Activated T-cell treated with anti-CD3 and anti-CD28 coated beads, Interleukin-2, amount 50 U/mL, for 4 hours (primary cell): ENCODE measurements at regions not wholly inside any gene's neighbourhood (a gene's known extent, or its start where the extent isn't known, plus 50 kb on each side); places are given as distances from the start of the nearest gene placed in this dataset.

Source experiments
- ATAC-seq, 2 donors: fragments of 200-7000 bp; cut with Tn5 transposase; one replicate each; pipeline ENCODE4 v1.10.0; 2021
- DNase-seq: peaks from one replicate; pipeline ENCODE4 v3.0.0-alpha.2; 2020
- H3K27me3 Mint-ChIP-seq: one replicate; pipeline ENCODE4 v1.8.0; 2021; ENCODE audit warnings: low read depth, mixed read lengths
- H3K36me3 Mint-ChIP-seq: one replicate; pipeline ENCODE4 v1.8.0; 2022; ENCODE audit warnings: mixed read lengths; ENCODE audit not compliant: insufficient read depth
- H3K4me1 Mint-ChIP-seq: one replicate; pipeline ENCODE4 v1.8.0; 2021; ENCODE audit warnings: low read depth, mixed read lengths
- H3K4me3 Mint-ChIP-seq: one replicate; pipeline ENCODE4 v1.8.0; 2021; ENCODE audit warnings: mild to moderate bottlenecking, moderate library complexity, mixed read lengths
- H3K9me3 Mint-ChIP-seq: one replicate; pipeline ENCODE4 v1.8.0; 2021; ENCODE audit warnings: mixed read lengths

DNA sequence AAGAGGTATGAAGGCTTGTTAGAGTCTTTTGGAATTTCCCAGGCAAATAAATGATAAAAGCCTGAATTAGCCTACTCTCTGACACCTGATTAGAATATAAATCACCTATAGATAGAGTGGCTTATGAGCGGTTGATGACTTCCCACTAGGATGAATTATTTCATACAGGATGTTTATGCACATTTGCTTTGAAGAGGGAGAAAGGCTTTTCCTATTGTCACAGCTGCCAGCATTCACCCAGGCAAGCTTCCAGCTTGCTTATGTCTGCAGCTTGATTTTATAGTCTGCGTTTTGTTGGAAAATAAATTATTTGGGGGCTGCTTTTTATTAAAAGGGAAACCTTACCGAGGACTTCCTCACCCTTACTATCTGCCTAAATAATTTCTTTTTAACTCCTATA, 51.3 kb upstream of the EIF2S2 start:
- DNase-seq (no peak), ATAC-seq (no peak)
- Mint-ChIP-seq H3K36me3 (no peaks in the 10 kb centered on the region), H3K27me3 (peaks cover 8% of the 10 kb centered on the region), H3K9me3 (no peaks in the 10 kb centered on the region), H3K4me1 (no peaks in the 10 kb centered on the region), H3K4me3 (no peak overlapping the region)

- Mint-ChIP-seq H3K36me3 (no peaks in the 10 kb centered on the region), H3K27me3 (peaks cover 8% of the 10 kb centered on the region), H3K4me3 (no peak overlapping the region), H3K4me1 (no peaks in the 10 kb centered on the region), H3K9me3 (no peaks in the 10 kb centered on the region)
- DNase-seq (no peak), ATAC-seq (no peak)
These were observed 52.4 kb upstream of the EIF2S2 start for GRCh38 chr20:34164381-34164984.

- Mint-ChIP-seq H3K27me3 (peaks cover 6% of the 10 kb centered on the region), H3K9me3 (no peaks in the 10 kb centered on the region), H3K4me1 (no peaks in the 10 kb centered on the region), H3K36me3 (no peaks in the 10 kb centered on the region), H3K4me3 (no peak overlapping the region)
- ATAC-seq (no peak), DNase-seq (no peak)
These were observed 53.1 kb upstream of the EIF2S2 start for GRCh38 chr20:34165018-34165619.

- peaks cover 13% of the 10 kb centered on the region for H3K27me3 Mint-ChIP-seq
- no peaks in the 10 kb centered on the region for H3K9me3 Mint-ChIP-seq
- ATAC-seq (no peak), DNase-seq (no peak)
- no peak overlapping the region for H3K4me3 Mint-ChIP-seq
- no peaks in the 10 kb centered on the region for H3K36me3 Mint-ChIP-seq
- no peaks in the 10 kb centered on the region for H3K4me1 Mint-ChIP-seq
These were observed 59.6 kb upstream of the EIF2S2 start for GRCh38 chr20:34171640-34172039.

DNA sequence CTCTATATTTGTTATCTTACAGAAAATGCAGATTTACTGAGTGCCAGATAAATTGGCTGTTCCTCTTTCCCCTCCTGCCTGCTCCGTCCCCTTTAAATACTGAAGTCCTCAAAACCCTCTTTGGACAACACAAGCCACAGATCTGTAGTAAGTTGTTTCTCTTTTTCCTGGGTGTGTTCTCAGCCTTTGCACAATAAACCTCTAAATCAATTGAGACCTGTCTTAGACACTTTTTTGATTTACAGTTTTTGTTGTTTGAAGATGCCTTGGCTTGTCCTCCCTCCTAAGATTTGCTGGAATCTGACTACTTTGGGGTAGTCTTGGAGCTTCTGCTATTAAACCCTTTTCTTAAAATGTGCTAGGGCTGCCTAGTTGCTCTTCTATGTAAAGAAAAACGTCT, 60.9 kb upstream of the EIF2S2 start:
- H3K4me1 Mint-ChIP-seq: no peaks in the 10 kb centered on the region
- ATAC-seq: no peak
- H3K9me3 Mint-ChIP-seq: no peaks in the 10 kb centered on the region

DNA sequence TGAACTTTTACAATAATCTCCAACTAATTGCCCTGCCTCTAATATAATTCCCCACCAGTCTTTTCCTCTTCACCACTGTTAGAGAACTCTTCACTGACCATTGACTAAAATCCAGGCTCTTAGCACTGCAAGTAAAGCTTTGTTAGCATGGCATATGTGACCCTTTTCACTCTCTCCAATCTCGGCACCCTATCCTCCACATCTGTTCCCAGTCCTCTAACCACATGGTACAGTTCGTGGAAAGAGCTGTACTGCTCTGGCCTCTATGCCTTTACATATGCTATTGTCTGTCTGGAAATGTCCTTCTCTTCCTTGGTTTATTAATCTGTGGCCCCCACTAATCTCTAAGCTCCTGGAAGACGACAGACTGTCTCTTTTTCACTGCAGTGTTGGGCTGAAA, 63.0 kb upstream of the EIF2S2 start:
- no peaks in the 10 kb centered on the region for H3K4me1 Mint-ChIP-seq
- no peaks in the 10 kb centered on the region for H3K36me3 Mint-ChIP-seq
- H3K27me3 Mint-ChIP-seq: peaks cover 9% of the 10 kb centered on the region
- ATAC-seq (no peak), DNase-seq (no peak)
- H3K9me3 Mint-ChIP-seq: no peaks in the 10 kb centered on the region
- H3K4me3 Mint-ChIP-seq: no peak overlapping the region

More for the DNA sequence above, 60.9 kb upstream of the EIF2S2 start:
- Mint-ChIP-seq H3K4me3 (no peak overlapping the region), H3K27me3 (peaks cover 9% of the 10 kb centered on the region), H3K36me3 (no peaks in the 10 kb centered on the region)
- DNase-seq: no peak

DNA sequence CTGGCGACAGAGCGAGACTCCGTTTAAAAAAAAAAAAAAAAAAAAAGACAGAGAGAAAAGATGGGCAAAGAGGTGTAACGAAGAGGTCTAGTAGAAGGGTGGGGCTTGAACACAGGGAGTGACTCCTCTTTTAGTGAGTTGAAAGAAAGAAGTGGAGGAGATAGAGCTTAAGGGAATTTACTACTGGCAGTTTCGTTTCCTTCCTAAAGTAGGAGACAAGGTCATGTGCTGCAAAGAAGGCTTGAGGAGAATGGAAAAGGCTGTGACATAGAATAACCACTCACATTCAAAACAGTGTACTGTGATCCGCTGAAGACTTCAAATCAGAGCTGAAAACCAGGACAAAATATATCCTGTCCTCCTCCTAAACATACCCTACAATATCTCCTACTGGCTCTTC, 63.8 kb upstream of the EIF2S2 start:
- Mint-ChIP-seq H3K9me3 (no peaks in the 10 kb centered on the region), H3K27me3 (peaks cover 3% of the 10 kb centered on the region), H3K4me3 (no peak overlapping the region), H3K4me1 (no peaks in the 10 kb centered on the region), H3K36me3 (no peaks in the 10 kb centered on the region)
- ATAC-seq (no peak), DNase-seq (no peak)

DNA sequence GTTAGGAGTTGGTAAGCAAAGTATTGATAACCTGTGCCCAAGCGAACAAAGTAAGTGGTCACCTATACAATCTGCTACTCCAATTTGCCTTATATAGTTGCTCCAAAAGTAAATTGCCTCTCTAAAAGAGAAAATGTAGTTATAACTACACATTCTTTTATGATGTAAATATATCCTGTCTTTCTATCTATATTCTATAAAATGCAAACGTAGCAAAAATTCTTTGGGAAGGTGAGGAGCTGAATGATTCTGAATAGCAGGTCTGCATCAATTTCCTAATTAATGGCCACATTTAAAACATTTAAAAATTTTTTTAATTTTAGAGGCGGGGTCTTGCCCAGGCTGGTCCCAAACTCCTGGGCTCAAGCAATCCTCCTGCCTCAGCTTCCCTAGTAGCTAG, 64.2 kb upstream of the ASIP start:
- H3K27me3 Mint-ChIP-seq: peaks cover 2% of the 10 kb centered on the region
- DNase-seq (no peak), ATAC-seq (no peak)
- H3K4me1 Mint-ChIP-seq: no peaks in the 10 kb centered on the region
- no peak overlapping the region for H3K4me3 Mint-ChIP-seq
- H3K36me3 Mint-ChIP-seq: no peaks in the 10 kb centered on the region
- no peaks in the 10 kb centered on the region for H3K9me3 Mint-ChIP-seq

- peaks cover 11% of the 10 kb centered on the region for H3K27me3 Mint-ChIP-seq
- ATAC-seq: no peak
- no peaks in the 10 kb centered on the region for H3K9me3 Mint-ChIP-seq
- H3K4me1 Mint-ChIP-seq: no peaks in the 10 kb centered on the region
- no peak for DNase-seq
- H3K4me3 Mint-ChIP-seq: no peak overlapping the region
- H3K36me3 Mint-ChIP-seq: no peaks in the 10 kb centered on the region
These were observed 61.4 kb upstream of the ASIP start for GRCh38 chr20:34179637-34180360.

GRCh38 chr20:34180460-34181120, 60.6 kb upstream of the ASIP start:
- H3K27me3 Mint-ChIP-seq: peaks cover 11% of the 10 kb centered on the region
- DNase-seq (no peak), ATAC-seq (no peak)
- no peaks in the 10 kb centered on the region for H3K9me3 Mint-ChIP-seq
- no peaks in the 10 kb centered on the region for H3K36me3 Mint-ChIP-seq
- no peaks in the 10 kb centered on the region for H3K4me1 Mint-ChIP-seq
- no peak overlapping the region for H3K4me3 Mint-ChIP-seq

DNA sequence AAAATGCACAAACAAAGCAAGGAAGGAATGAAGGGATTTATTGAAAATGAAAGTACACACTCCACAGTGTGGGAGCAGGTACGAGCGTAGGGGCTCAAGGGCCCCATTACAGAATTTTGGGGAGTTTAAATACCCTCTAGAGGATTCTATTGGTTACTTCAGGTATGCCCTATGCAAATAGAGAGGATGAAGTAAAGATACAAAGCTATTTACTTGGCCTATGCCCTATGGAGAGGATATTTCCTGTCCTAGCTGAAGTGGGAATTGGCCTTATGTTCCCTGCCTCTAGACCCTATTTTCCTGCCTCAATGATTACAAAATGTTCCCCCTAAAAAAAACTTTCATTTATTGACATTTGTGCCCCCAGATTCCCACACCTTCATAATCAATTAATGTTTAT, 59.7 kb upstream of the ASIP start:
- Mint-ChIP-seq H3K4me1 (no peaks in the 10 kb centered on the region), H3K27me3 (peaks cover 11% of the 10 kb centered on the region), H3K4me3 (no peak overlapping the region), H3K36me3 (no peaks in the 10 kb centered on the region), H3K9me3 (no peaks in the 10 kb centered on the region)
- DNase-seq (no peak), ATAC-seq (no peak)

DNA sequence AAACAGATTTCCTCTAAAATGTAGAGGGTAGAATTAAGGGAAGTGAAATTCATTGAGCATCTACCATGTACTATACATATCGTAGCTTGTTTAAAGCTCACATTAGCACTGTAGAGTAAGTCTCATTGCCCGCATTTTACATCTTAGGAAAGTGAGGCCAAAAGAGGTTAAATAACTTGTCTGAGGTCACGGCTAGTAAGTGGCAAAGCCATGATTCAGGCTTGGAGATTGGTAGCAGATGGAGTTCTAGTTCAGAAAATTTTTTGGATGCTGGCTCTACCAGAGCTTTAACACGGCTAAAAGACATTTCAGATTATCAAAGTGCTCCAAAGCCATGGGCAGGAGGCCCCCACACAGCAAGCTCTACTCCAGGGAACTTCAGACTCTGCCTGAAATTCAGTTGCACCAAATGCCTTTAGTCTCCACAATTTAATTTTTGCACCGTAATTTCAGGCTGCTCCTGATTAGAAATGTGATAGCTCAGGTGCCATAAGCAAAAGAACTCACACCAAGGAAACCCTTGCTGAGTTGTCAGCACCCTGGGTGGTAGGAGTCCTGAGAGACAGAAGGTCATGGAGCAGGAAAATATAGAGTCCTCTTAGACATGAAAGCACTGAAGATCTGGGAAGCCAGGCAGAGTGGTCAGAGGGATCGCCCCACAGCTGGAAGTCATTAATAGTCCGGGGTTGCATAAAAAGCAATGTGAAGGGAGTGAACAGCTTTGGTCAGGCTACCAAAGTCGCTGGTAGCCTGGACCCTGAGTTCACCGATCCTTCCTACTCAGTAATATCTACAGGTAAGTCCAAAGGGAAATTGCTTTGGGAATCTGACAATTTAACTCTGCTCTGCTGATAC, 55.2 kb upstream of the ASIP start:
- DNase-seq: no peak
- no peak for ATAC-seq
- no peaks in the 10 kb centered on the region for H3K9me3 Mint-ChIP-seq
- no peaks in the 10 kb centered on the region for H3K36me3 Mint-ChIP-seq
- peaks cover 27% of the 10 kb centered on the region for H3K27me3 Mint-ChIP-seq
- no peaks in the 10 kb centered on the region for H3K4me1 Mint-ChIP-seq
- no peak overlapping the region for H3K4me3 Mint-ChIP-seq

GRCh38 chr20:34189572-34190163, 51.6 kb upstream of the ASIP start:
- H3K36me3 Mint-ChIP-seq: no peaks in the 10 kb centered on the region
- H3K27me3 Mint-ChIP-seq: peaks cover 19% of the 10 kb centered on the region
- no peaks in the 10 kb centered on the region for H3K9me3 Mint-ChIP-seq
- DNase-seq (no peak), ATAC-seq (no peak)
- H3K4me3 Mint-ChIP-seq: no peak overlapping the region
- H3K4me1 Mint-ChIP-seq: peaks cover 2% of the 10 kb centered on the region

GRCh38 chr20:34190262-34190661, 51.0 kb upstream of the ASIP start:
- ATAC-seq (no peak), DNase-seq (no peak)

More at GRCh38 chr20:34190262-34190661, 51.0 kb upstream of the ASIP start:
- Mint-ChIP-seq H3K4me1 (peaks cover 2% of the 10 kb centered on the region), H3K4me3 (no peak overlapping the region), H3K36me3 (no peaks in the 10 kb centered on the region), H3K27me3 (peaks cover 19% of the 10 kb centered on the region), H3K9me3 (no peaks in the 10 kb centered on the region)
